ENCODE measurements at regions not wholly inside any gene's neighbourhood (a gene's known extent, or its start where the extent isn't known, plus 50 kb on each side); places are given as distances from the start of the nearest gene placed in this dataset.

DNA sequence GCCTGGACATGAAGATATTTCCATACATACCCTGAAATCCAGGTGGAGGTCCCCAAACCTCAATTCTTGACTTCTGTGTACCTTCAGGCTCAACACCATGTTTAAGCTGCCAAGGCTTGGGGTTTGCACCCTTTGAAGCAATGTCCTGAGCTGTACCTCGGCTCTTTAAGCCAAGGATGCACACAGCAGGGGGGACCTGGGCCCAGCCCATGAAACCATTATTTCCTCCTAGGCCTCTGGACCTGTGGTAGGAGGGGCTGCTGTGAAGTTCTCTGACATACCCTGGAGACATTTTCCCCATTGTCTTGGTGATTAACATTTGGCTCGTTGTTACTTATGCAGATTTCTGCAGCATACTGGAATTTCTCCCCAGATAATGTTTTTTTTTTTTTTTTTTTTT is 184.3 kb upstream of the RGS18 start:
- no peaks in the 10 kb centered on the region for H3K4me1 ChIP-seq
- DNase-seq: no peak
- no peak overlapping the region for H3K27ac ChIP-seq
- H3K9me3 ChIP-seq: no peaks in the 10 kb centered on the region
- H3K4me3 ChIP-seq: no peak overlapping the region
- no peaks in the 10 kb centered on the region for H3K27me3 ChIP-seq
- ATAC-seq (ENCODE audit: low FRiP score in 2 of 2): no peak
- TF ChIP-seq, protein P1, sequence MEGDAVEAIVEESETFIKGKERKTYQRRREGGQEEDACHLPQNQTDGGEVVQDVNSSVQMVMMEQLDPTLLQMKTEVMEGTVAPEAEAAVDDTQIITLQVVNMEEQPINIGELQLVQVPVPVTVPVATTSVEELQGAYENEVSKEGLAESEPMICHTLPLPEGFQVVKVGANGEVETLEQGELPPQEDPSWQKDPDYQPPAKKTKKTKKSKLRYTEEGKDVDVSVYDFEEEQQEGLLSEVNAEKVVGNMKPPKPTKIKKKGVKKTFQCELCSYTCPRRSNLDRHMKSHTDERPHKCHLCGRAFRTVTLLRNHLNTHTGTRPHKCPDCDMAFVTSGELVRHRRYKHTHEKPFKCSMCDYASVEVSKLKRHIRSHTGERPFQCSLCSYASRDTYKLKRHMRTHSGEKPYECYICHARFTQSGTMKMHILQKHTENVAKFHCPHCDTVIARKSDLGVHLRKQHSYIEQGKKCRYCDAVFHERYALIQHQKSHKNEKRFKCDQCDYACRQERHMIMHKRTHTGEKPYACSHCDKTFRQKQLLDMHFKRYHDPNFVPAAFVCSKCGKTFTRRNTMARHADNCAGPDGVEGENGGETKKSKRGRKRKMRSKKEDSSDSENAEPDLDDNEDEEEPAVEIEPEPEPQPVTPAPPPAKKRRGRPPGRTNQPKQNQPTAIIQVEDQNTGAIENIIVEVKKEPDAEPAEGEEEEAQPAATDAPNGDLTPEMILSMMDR (IDR thresholded peaks at IDR 0.05): no peak
- TF ChIP-seq POLR2AphosphoS5 (IDR thresholded peaks at IDR 0.05) (no peak), POLR2A (IDR thresholded peaks at IDR 0.05) (no peak), EP300 (IDR thresholded peaks at IDR 0.05) (no peak)
- WGBS, 2 donors: 51 to 77% methylated on average over 2 of the region's 2 CpGs
- H3K36me3 ChIP-seq: no peaks in the 10 kb centered on the region

DNA sequence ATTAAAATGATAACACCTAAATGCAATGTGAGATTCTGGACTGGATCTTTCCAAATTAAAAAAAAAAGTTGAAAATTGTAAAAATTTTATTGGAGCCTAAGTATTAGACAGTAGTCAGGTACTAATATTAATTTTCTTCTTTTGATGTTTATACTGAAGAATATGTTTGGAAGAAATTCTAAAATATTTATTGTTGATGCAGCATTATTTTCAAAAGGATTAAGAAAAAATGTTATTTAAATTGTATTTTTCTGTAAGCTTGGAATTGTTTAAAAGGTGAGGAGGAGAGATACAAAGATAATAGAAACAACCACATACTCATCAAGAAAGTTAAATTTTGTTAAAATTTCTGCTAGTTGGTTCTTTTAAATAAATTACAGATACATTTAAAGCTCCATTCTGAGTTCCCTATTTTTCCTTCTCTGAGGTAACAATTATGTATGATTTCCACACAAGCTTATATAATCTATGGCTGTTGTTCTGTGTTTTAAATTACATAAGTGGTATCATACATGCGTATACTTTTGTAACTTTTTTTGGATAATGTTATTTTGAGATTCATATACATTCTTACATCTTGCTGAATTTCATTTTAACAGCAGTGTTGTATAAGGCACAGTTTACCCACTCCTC is 180.3 kb upstream of the RGS18 start:
- Histone ChIP-seq H3K4me3 (no peak overlapping the region), H3K4me1 (no peaks in the 10 kb centered on the region), H3K9me3 (no peaks in the 10 kb centered on the region), H3K36me3 (no peaks in the 10 kb centered on the region), H3K27me3 (no peaks in the 10 kb centered on the region), H3K27ac (no peak overlapping the region)
- WGBS, 2 donors: 70 to 78% methylated on average over 1 of the region's 1 CpG
- TF ChIP-seq POLR2AphosphoS5 (IDR thresholded peaks at IDR 0.05) (no peak), POLR2A (IDR thresholded peaks at IDR 0.05) (no peak), EP300 (IDR thresholded peaks at IDR 0.05) (no peak)
- TF ChIP-seq, protein P1 (IDR thresholded peaks at IDR 0.05): no peak
- DNase-seq (no peak), ATAC-seq (ENCODE audit: low FRiP score in 2 of 2) (no peak)

GRCh38 chr1:191984856-191985255 is 173.4 kb upstream of the RGS18 start:
- TF ChIP-seq EP300 (IDR thresholded peaks at IDR 0.05) (no peak), POLR2AphosphoS5 (IDR thresholded peaks at IDR 0.05) (no peak), POLR2A (IDR thresholded peaks at IDR 0.05) (no peak)
- TF ChIP-seq, protein P1 (IDR thresholded peaks at IDR 0.05): no peak
- DNase-seq (no peak), ATAC-seq (ENCODE audit: low FRiP score in 2 of 2) (no peak)
- H3K27ac ChIP-seq: no peak overlapping the region
- H3K4me3 ChIP-seq: no peak overlapping the region
- H3K27me3 ChIP-seq: no peaks in the 10 kb centered on the region
- H3K9me3 ChIP-seq: no peaks in the 10 kb centered on the region
- no peaks in the 10 kb centered on the region for H3K4me1 ChIP-seq
- WGBS, 2 donors: 55 to 63% methylated on average over 6 of the region's 6 CpGs
- no peaks in the 10 kb centered on the region for H3K36me3 ChIP-seq

GRCh38 chr1:191992118-191992517 is 166.1 kb upstream of the RGS18 start:
- no peak overlapping the region for H3K27ac ChIP-seq
- no peaks in the 10 kb centered on the region for H3K4me1 ChIP-seq
- H3K27me3 ChIP-seq: no peaks in the 10 kb centered on the region
- H3K4me3 ChIP-seq: no peak overlapping the region
- ATAC-seq (ENCODE audit: low FRiP score in 2 of 2) (no peak), DNase-seq (no peak)
- TF ChIP-seq POLR2A (IDR thresholded peaks at IDR 0.05) (no peak), EP300 (IDR thresholded peaks at IDR 0.05) (no peak), POLR2AphosphoS5 (IDR thresholded peaks at IDR 0.05) (no peak)
- TF ChIP-seq, protein P1 (IDR thresholded peaks at IDR 0.05): no peak
- no peaks in the 10 kb centered on the region for H3K36me3 ChIP-seq
- no peaks in the 10 kb centered on the region for H3K9me3 ChIP-seq

DNA sequence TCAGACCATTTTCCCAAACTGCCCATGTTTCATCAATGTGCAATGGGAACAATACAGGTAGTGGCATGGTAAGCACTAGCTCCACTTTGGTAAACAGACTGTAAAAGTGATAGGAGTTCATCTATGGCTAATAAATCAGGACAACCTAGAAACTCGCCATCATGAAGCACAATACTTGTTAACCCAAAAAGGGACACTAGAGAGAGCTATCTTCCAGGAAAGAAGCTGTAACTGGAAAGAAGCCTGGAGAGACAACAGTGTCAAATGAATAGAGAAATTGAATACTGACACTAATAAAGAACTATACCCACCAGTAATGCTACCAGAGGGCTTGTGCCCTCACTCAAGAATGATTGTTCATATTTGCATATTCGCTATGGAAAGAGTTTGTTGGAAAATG is 164.7 kb upstream of the RGS18 start:
- TF ChIP-seq POLR2AphosphoS5 (IDR thresholded peaks at IDR 0.05) (no peak), POLR2A (IDR thresholded peaks at IDR 0.05) (no peak), EP300 (IDR thresholded peaks at IDR 0.05) (no peak)
- TF ChIP-seq, protein P1 (IDR thresholded peaks at IDR 0.05): no peak
- ATAC-seq (ENCODE audit: low FRiP score in 2 of 2) (no peak), DNase-seq (no peak)
- no peak overlapping the region for H3K4me3 ChIP-seq
- H3K27ac ChIP-seq: no peak overlapping the region
- no peaks in the 10 kb centered on the region for H3K27me3 ChIP-seq
- H3K4me1 ChIP-seq: no peaks in the 10 kb centered on the region
- no peaks in the 10 kb centered on the region for H3K9me3 ChIP-seq
- H3K36me3 ChIP-seq: no peaks in the 10 kb centered on the region
- WGBS, 2 donors: 63% methylated on average over 2 of the region's 2 CpGs

Measured in upper lobe of left lung (tissue), 6 donors.